Upper lobe of left lung (tissue), 4 donors: ENCODE measurements at regions not wholly inside any gene's neighbourhood (a gene's known extent, or its start where the extent isn't known, plus 50 kb on each side); places are given as distances from the start of the nearest gene placed in this dataset.

Experiments
- POLR2AphosphoS5 ChIP-seq, 2 donors: sonication (generic); formaldehyde crosslinking; IDR thresholded peaks; one replicate each; pipeline ENCODE4 v1.5.1; 2017; ENCODE audit warnings: antibody characterized with exemption in 2 of 2
- TF ChIP-seq, protein P1 (sequence below), 6 experiments: fragments of 450-650 bp in 4 of 6; fragments of 200-600 bp in 2 of 6; sonication (generic) in 2 of 6; IDR thresholded peaks; one replicate each; pipeline ENCODE4 v1.5.1; 2016 to 2019; ENCODE audit warnings: antibody characterized with exemption in 6 of 6

DNA sequence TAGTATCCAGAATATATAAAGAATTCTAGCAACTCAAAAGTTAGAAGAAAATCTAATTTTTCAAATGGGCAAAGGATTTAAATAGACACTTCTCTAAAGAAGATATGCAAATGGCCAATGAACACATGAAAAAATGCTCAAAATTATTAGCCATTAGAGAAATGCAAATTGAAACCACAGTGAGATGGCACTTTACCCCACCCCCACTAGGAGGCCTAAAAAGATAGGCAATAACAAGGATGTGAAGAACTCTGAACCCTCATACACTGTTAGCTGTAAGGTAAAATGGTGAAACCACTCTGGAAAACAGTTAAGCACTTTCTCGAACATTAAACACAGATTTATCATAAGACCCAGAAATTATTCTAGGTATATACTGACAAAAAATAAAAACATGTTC is 71.4 kb upstream of the IRX6 start:
- TF ChIP-seq, protein P1, sequence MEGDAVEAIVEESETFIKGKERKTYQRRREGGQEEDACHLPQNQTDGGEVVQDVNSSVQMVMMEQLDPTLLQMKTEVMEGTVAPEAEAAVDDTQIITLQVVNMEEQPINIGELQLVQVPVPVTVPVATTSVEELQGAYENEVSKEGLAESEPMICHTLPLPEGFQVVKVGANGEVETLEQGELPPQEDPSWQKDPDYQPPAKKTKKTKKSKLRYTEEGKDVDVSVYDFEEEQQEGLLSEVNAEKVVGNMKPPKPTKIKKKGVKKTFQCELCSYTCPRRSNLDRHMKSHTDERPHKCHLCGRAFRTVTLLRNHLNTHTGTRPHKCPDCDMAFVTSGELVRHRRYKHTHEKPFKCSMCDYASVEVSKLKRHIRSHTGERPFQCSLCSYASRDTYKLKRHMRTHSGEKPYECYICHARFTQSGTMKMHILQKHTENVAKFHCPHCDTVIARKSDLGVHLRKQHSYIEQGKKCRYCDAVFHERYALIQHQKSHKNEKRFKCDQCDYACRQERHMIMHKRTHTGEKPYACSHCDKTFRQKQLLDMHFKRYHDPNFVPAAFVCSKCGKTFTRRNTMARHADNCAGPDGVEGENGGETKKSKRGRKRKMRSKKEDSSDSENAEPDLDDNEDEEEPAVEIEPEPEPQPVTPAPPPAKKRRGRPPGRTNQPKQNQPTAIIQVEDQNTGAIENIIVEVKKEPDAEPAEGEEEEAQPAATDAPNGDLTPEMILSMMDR (IDR thresholded peaks at IDR 0.05) = no peak
- no peak for TF ChIP-seq POLR2AphosphoS5 (IDR thresholded peaks at IDR 0.05)
